B cell (primary cell): ENCODE measurements at regions not wholly inside any gene's neighbourhood (a gene's known extent, or its start where the extent isn't known, plus 50 kb on each side); places are given as distances from the start of the nearest gene placed in this dataset.

Experiments used
- ATAC-seq: fragments of 200-7000 bp; cut with Tn5 transposase; one replicate; pipeline ENCODE4 v1.10.0; 2021; ENCODE audit warnings: low read depth, mild to moderate bottlenecking, moderate number of reproducible peaks, moderate library complexity
- CTCF ChIA-PET: fragments of 350-600 bp; sonication (Branson Sonifier 250); formaldehyde crosslinking; loops from one replicate; lab custom pipeline; 2021; ENCODE audit warnings: antibody characterized with exemption, inconsistent platforms; lab: Charles Lee
- POLR2A ChIA-PET: fragments of 350-600 bp; sonication (Branson Sonifier 250); formaldehyde crosslinking; loops from one replicate; lab custom pipeline; 2021; ENCODE audit warnings: antibody characterized with exemption; lab: Charles Lee
- DNase-seq: peaks from one replicate; pipeline ENCODE4 v3.0.0; 2013
- H2AFZ ChIP-seq: 2 replicates; pipeline ENCODE4 v1.6.1; 2012; ENCODE audit warnings: mild to moderate bottlenecking, low read depth, low read length; ENCODE audit not compliant: insufficient read depth, poor library complexity, severe bottlenecking
- H3K27ac ChIP-seq, 2 donors: 1 replicate in 1 of 2; 2 replicates in 1 of 2; pipeline ENCODE4 v1.5.1; 2012 to 2013; ENCODE audit warnings: low read length in 2 of 2, mild to moderate bottlenecking in 2 of 2, moderate library complexity in 1 of 2
- H3K27me3 ChIP-seq, 4 experiments: fragments of 200-600 bp in 1 of 4; sonication (generic) in 1 of 4; replicated peaks in 1 of 4; 1 replicate in 2 of 4; 2 replicates in 2 of 4; pipeline versions ENCODE4 v1.6.1 to v1.7.0; 2013 to 2016; ENCODE audit warnings: low read length in 3 of 4, mild to moderate bottlenecking in 2 of 4, mixed read lengths in 1 of 4, moderate library complexity in 1 of 4; ENCODE audit not compliant: insufficient read depth in 4 of 4, control insufficient read depth in 3 of 4; ENCODE audit errors: control extremely low read depth in 1 of 4
- H3K36me3 ChIP-seq, 2 experiments: replicated peaks in 1 of 2; 1 replicate in 1 of 2; 2 replicates in 1 of 2; pipeline versions ENCODE4 v1.6.1 to v1.7.1; 2013; ENCODE audit warnings: low read length in 1 of 2; ENCODE audit not compliant: insufficient read depth in 2 of 2, control insufficient read depth in 1 of 2; ENCODE audit errors: control extremely low read depth in 1 of 2, extremely low read depth in 1 of 2
- H3K4me1 ChIP-seq, 2 donors: fragments of 200-600 bp in 1 of 2; sonication (generic) in 1 of 2; 1 replicate in 1 of 2; 2 replicates in 1 of 2; pipeline versions ENCODE4 v1.5.1 to v1.6.1; 2013 to 2017; ENCODE audit warnings: low read length in 2 of 2; ENCODE audit not compliant: control insufficient read depth in 2 of 2, insufficient read depth in 2 of 2
- H3K4me2 ChIP-seq: replicated peaks from 2 replicates; pipeline ENCODE3; 2012; ENCODE audit warnings: mild to moderate bottlenecking, low read depth, low read length; ENCODE audit not compliant: poor library complexity, severe bottlenecking
- H3K4me3 ChIP-seq, 5 experiments: fragments of 200-600 bp in 1 of 5; sonication (generic) in 1 of 5; 1 replicate in 3 of 5; 2 replicates in 2 of 5; pipeline versions ENCODE4 v1.5.1 to v1.7.0; 2011 to 2016; ENCODE audit warnings: low read length in 4 of 5, mild to moderate bottlenecking in 4 of 5, low read depth in 2 of 5, control low read depth in 1 of 5, moderate library complexity in 1 of 5; ENCODE audit not compliant: insufficient read depth in 1 of 5; ENCODE audit errors: control extremely low read depth in 1 of 5, extremely low read depth in 1 of 5
- H3K79me2 ChIP-seq: fragments of 200-600 bp; sonication (generic); one replicate; pipeline ENCODE4 v1.6.0; 2016; ENCODE audit warnings: low read length; ENCODE audit not compliant: control insufficient read depth, insufficient read depth
- H3K9ac ChIP-seq: fragments of 200-600 bp; sonication (generic); 2 replicates; pipeline ENCODE4 v1.6.1; 2017; ENCODE audit warnings: mild to moderate bottlenecking, low read length, moderate library complexity
- H3K9me3 ChIP-seq, 3 donors: one replicate each; pipeline versions ENCODE4 v1.6.1 to v1.7.1; 2013; ENCODE audit warnings: low read length in 2 of 3; ENCODE audit not compliant: control insufficient read depth in 2 of 3, insufficient read depth in 1 of 3; ENCODE audit errors: control extremely low read depth in 1 of 3
- H4K20me1 ChIP-seq: 2 replicates; pipeline ENCODE4 v1.6.0; 2012; ENCODE audit warnings: mild to moderate bottlenecking, low read length; ENCODE audit not compliant: insufficient read depth, control insufficient read depth, poor library complexity, severe bottlenecking
- H3K27ac Mint-ChIP-seq: one replicate; pipeline ENCODE4 v1.8.0; 2021; ENCODE audit warnings: mixed read lengths
- H3K27me3 Mint-ChIP-seq: one replicate; pipeline ENCODE4 v1.8.0; 2021; ENCODE audit warnings: mixed read lengths
- H3K4me1 Mint-ChIP-seq: one replicate; pipeline ENCODE4 v1.8.0; 2021; ENCODE audit warnings: mixed read lengths
- H3K4me3 Mint-ChIP-seq: one replicate; pipeline ENCODE4 v1.8.0; 2021; ENCODE audit warnings: mixed read lengths
- H3K9me3 Mint-ChIP-seq: one replicate; pipeline ENCODE4 v1.8.0; 2022; ENCODE audit warnings: mixed read lengths; ENCODE audit not compliant: insufficient read depth
- CTCF ChIP-seq: fragments of 200-600 bp; IDR thresholded peaks from one replicate; pipeline ENCODE4 v1.8.0; 2022; ENCODE audit warnings: antibody characterized with exemption, mild to moderate bottlenecking
- EZH2 ChIP-seq: IDR thresholded peaks from 2 replicates; pipeline ENCODE4 v1.6.1; 2012; ENCODE audit warnings: borderline replicate concordance, low read depth, mild to moderate bottlenecking, moderate library complexity, low read length; ENCODE audit not compliant: insufficient read depth, poor library complexity, severe bottlenecking
- WGBS: methylation state at CpG from one replicate; pipeline ENCODE4 v1.1.5; 2013; ENCODE audit warnings: missing lambda C conversion rate; ENCODE audit not compliant: insufficient coverage; 5-methylcytosine and 5-hydroxymethylcytosine counted together
- intact Hi-C: fragments of 100-400 bp; cut with micrococcal nuclease; formaldehyde crosslinking; loops from one replicate; pipeline ENCODE4 v1.10.0; 2022

GRCh38 chr3:117398141-117398899 is 688.7 kb downstream of the TUSC7 start:
- no peaks in the 10 kb centered on the region for H3K4me1 Mint-ChIP-seq
- no peak overlapping the region for H3K4me2 ChIP-seq
- H3K9me3 Mint-ChIP-seq, result no peaks in the 10 kb centered on the region
- no peak overlapping the region for H3K4me3 Mint-ChIP-seq
- H3K4me1 ChIP-seq, result no peaks in the 10 kb centered on the region
- H3K27me3 ChIP-seq, result no peaks in the 10 kb centered on the region
- WGBS, result 93% methylated on average over 8 of the region's 12 CpGs
- POLR2A ChIA-PET, result no interaction called here
- H3K79me2 ChIP-seq, result no peaks in the 10 kb centered on the region
- no peaks in the 10 kb centered on the region for H4K20me1 ChIP-seq
- intact Hi-C loops, result no loop called here
- H3K36me3 ChIP-seq, result no peaks in the 10 kb centered on the region
- no peak overlapping the region for H3K9ac ChIP-seq
- no peak overlapping the region for H2AFZ ChIP-seq
- no peak overlapping the region for H3K27ac ChIP-seq
- H3K27me3 Mint-ChIP-seq, result no peaks in the 10 kb centered on the region
- no peak overlapping the region for H3K27ac Mint-ChIP-seq
- CTCF ChIA-PET, result no interaction called here
- no peak for DNase-seq
- no peak for ATAC-seq
- H3K9me3 ChIP-seq, result no peaks in the 10 kb centered on the region
- no peak for TF ChIP-seq CTCF
- no peak for TF ChIP-seq EZH2
- no peak overlapping the region for H3K4me3 ChIP-seq

GRCh38 chr3:117399311-117400078 is 689.9 kb downstream of the TUSC7 start:
- Histone ChIP-seq H3K27me3 (no peaks in the 10 kb centered on the region), H3K9ac (no peak overlapping the region), H3K4me1 (no peaks in the 10 kb centered on the region), H3K36me3 (no peaks in the 10 kb centered on the region), H3K79me2 (no peaks in the 10 kb centered on the region), H2AFZ (no peak overlapping the region), H3K4me2 (no peak overlapping the region), H4K20me1 (no peaks in the 10 kb centered on the region), H3K4me3 (no peak overlapping the region), H3K9me3 (no peaks in the 10 kb centered on the region), H3K27ac (no peak overlapping the region)
- 79% methylated on average over 3 of the region's 5 CpGs for WGBS
- TF ChIP-seq CTCF (no peak), EZH2 (no peak)
- H3K9me3 Mint-ChIP-seq, result no peaks in the 10 kb centered on the region
- no peak overlapping the region for H3K27ac Mint-ChIP-seq
- CTCF ChIA-PET, result no interaction called here
- no peak overlapping the region for H3K4me3 Mint-ChIP-seq
- H3K27me3 Mint-ChIP-seq, result no peaks in the 10 kb centered on the region
- POLR2A ChIA-PET, result no interaction called here
- intact Hi-C loops, result no loop called here
- H3K4me1 Mint-ChIP-seq, result no peaks in the 10 kb centered on the region
- DNase-seq, result no peak
- no peak for ATAC-seq
